ENCODE measurements at regions not wholly inside any gene's neighbourhood (a gene's known extent, or its start where the extent isn't known, plus 50 kb on each side); places are given as distances from the start of the nearest gene placed in this dataset.

DNA sequence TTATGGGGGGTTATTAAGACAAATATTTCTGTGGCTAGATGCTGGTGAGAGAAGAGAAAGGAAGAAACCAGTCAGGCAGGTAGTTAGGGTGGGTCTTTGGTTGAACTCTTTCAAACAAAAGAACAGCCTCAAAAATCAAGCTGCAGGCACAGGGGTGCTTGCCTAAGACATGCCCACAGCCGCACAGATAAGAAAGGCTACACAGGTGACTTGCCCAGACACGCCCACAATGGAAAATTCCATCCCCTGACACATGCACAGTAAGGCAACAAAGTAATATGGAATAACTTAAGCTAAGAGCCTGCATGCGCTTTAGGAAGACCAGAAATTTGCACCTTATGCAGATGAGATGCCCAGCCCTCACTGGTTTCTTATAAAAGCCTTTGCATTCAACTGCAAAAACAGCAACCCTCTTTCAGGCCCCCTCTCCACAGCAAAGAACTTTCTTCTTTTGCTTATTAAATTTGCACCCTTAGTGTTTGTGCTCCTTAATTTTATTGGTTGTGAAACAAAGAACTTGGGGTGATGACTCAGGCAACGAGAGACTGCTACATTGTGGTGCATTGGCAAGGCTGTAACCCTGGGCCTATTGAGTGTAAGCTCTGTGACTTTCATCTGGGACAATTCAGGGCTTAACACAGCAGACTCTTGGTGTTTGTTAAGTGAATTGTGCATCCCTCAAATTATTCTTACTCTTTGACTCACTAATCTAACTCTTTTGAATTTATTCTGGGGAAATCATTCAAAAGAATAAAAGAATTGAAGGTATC lies 149.4 kb downstream of the RPAP3 start:
- no peaks in the 10 kb centered on the region for H3K9me3 ChIP-seq (ENCODE audit: control insufficient read depth, low read length)
- no peaks in the 10 kb centered on the region for H3K27me3 ChIP-seq (ENCODE audit: control insufficient read depth, insufficient read depth, low read length)
- H3K4me3 ChIP-seq (ENCODE audit: low read length): no peak overlapping the region
- H3K4me1 ChIP-seq (ENCODE audit: control insufficient read depth, insufficient read depth, low read length): no peaks in the 10 kb centered on the region
- H3K9ac ChIP-seq (ENCODE audit: low read length): no peak overlapping the region
- H3K36me3 ChIP-seq (ENCODE audit: control insufficient read depth, insufficient read depth, low read length): no peaks in the 10 kb centered on the region

DNA sequence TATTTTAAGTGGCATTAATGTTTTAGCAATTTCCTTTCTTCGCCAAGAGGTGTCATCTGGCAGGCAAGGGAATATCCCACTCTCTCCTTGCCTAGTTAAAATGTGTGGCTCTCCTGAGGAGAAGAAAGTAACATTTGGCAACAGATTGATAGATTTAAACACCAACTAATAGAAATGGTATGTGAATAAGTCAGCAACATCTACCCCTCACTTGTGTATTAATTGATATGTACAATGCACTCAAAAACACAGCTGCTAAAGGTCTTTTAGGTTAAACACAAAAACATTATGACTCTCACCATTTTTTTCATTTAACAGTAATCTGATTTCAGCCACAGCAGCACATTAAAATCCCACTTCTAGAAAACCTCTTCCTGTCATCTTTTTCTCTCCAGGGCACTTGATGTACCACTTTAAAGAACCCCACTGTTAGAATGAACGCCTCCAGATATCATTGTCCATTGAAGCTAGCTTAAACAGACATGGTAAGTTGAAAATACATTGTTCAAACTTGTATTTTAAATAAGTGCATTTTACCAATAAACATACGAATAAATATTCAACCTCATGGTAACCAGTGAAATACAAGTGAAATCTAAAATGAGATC lies 151.7 kb downstream of the RPAP3 start:
- Histone ChIP-seq H3K36me3 (ENCODE audit: control insufficient read depth, insufficient read depth, low read length) (no peaks in the 10 kb centered on the region), H3K9me3 (ENCODE audit: control insufficient read depth, low read length) (no peaks in the 10 kb centered on the region), H3K4me1 (ENCODE audit: control insufficient read depth, insufficient read depth, low read length) (no peaks in the 10 kb centered on the region), H3K9ac (ENCODE audit: low read length) (no peak overlapping the region), H3K4me3 (ENCODE audit: low read length) (no peak overlapping the region), H3K27me3 (ENCODE audit: control insufficient read depth, insufficient read depth, low read length) (no peaks in the 10 kb centered on the region)

DNA sequence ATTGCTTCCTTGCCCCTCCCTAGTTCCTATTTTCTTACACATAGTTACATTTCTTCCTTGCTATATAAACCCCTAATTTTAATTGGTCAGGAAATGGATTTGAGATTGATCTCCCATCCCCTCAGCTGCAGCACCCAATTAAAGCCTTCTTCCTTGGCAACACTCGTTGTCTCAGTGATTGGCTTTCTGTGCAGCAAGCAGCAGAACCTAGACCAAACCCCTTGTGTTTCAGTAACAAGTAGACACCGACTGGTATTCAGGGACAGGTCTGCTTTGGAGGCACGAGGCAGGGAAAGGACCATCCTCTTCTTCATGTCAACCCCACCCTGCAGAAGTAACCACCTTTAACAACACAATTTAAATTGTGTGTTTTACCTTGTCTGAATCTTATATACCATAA lies 152.6 kb downstream of the RPAP3 start:
- Histone ChIP-seq H3K9me3 (ENCODE audit: control insufficient read depth, low read length) (no peaks in the 10 kb centered on the region), H3K4me3 (ENCODE audit: low read length) (no peak overlapping the region), H3K4me1 (ENCODE audit: control insufficient read depth, insufficient read depth, low read length) (no peaks in the 10 kb centered on the region), H3K27me3 (ENCODE audit: control insufficient read depth, insufficient read depth, low read length) (no peaks in the 10 kb centered on the region), H3K9ac (ENCODE audit: low read length) (no peak overlapping the region), H3K36me3 (ENCODE audit: control insufficient read depth, insufficient read depth, low read length) (no peaks in the 10 kb centered on the region)

DNA sequence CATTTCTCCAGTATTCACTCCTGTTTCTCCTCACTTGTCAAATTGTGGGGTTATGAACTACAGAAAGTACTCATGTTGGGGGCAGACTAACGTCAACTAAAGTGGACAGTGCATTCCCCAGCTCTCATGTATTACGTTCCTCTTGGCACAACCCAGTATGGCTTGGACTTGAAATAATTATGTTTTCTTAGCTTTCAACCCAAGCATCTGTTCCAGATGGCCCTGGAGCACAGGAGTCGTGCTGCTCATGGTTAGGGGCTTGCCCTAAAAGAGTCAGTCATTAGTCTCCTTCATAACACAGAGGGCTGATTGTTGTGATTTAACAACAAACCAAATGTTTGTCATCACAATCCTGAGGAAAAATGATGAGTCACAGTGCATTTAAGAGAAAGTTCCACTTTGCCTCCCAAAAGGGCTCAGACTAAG lies 154.4 kb downstream of the RPAP3 start:
- H3K4me3 ChIP-seq (ENCODE audit: low read length): no peak overlapping the region
- H3K4me1 ChIP-seq (ENCODE audit: control insufficient read depth, insufficient read depth, low read length): no peaks in the 10 kb centered on the region
- no peaks in the 10 kb centered on the region for H3K36me3 ChIP-seq (ENCODE audit: control insufficient read depth, insufficient read depth, low read length)
- H3K9me3 ChIP-seq (ENCODE audit: control insufficient read depth, low read length): no peaks in the 10 kb centered on the region
- H3K9ac ChIP-seq (ENCODE audit: low read length): no peak overlapping the region
- H3K27me3 ChIP-seq (ENCODE audit: control insufficient read depth, insufficient read depth, low read length): no peaks in the 10 kb centered on the region

GRCh38 chr12:47549258-47549657 lies 156.6 kb downstream of the RPAP3 start:
- Histone ChIP-seq H3K9ac (ENCODE audit: low read length) (no peak overlapping the region), H3K4me1 (ENCODE audit: control insufficient read depth, insufficient read depth, low read length) (no peaks in the 10 kb centered on the region), H3K4me3 (ENCODE audit: low read length) (no peak overlapping the region), H3K27me3 (ENCODE audit: control insufficient read depth, insufficient read depth, low read length) (no peaks in the 10 kb centered on the region), H3K9me3 (ENCODE audit: control insufficient read depth, low read length) (no peaks in the 10 kb centered on the region), H3K36me3 (ENCODE audit: control insufficient read depth, insufficient read depth, low read length) (no peaks in the 10 kb centered on the region)

DNA sequence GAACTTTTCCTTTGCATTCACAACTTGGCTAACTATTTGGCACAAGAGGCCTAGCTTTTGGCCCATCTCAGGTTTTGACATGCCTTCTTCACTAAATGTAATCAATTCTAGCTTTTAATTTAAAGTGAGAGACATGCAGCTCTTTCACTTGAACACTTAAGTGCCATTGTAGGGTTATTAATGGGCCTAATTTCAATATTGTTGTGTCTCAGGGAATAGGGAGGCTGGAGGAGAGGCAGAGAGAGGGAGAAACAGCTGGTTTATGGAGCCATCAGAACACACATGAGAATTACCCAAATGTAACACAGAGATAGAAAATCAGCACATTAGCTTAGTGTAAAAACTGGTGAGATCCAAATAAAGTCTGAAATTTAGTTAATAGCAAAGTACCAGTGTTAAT lies 157.4 kb downstream of the RPAP3 start:
- no peak overlapping the region for H3K9ac ChIP-seq (ENCODE audit: low read length)
- H3K4me1 ChIP-seq (ENCODE audit: control insufficient read depth, insufficient read depth, low read length): no peaks in the 10 kb centered on the region
- H3K9me3 ChIP-seq (ENCODE audit: control insufficient read depth, low read length): no peaks in the 10 kb centered on the region
- H3K4me3 ChIP-seq (ENCODE audit: low read length): no peak overlapping the region
- H3K27me3 ChIP-seq (ENCODE audit: control insufficient read depth, insufficient read depth, low read length): no peaks in the 10 kb centered on the region
- no peaks in the 10 kb centered on the region for H3K36me3 ChIP-seq (ENCODE audit: control insufficient read depth, insufficient read depth, low read length)

DNA sequence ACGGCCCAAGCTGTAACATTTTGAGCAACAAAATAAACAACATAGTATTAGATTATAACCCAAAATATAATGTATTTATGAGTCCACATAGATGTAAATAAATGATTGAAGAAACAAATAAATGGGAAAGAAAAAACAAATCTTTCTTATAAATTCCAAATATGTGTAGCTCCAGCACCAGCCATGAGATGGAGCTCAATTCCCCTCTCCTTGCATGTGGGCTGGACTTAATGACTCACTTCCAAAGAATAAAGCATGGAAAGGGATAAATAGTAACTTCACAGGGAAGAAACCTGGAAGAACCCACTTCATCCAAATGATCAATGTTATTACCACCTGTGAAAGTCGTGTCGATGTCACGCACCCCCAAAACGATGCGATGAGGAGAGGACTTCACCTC lies 158.8 kb downstream of the RPAP3 start:
- Histone ChIP-seq H3K9me3 (ENCODE audit: control insufficient read depth, low read length) (no peaks in the 10 kb centered on the region), H3K36me3 (ENCODE audit: control insufficient read depth, insufficient read depth, low read length) (no peaks in the 10 kb centered on the region), H3K4me1 (ENCODE audit: control insufficient read depth, insufficient read depth, low read length) (no peaks in the 10 kb centered on the region), H3K27me3 (ENCODE audit: control insufficient read depth, insufficient read depth, low read length) (no peaks in the 10 kb centered on the region), H3K4me3 (ENCODE audit: low read length) (no peak overlapping the region), H3K9ac (ENCODE audit: low read length) (no peak overlapping the region)

- Histone ChIP-seq H3K9ac (ENCODE audit: low read length) (no peak overlapping the region), H3K9me3 (ENCODE audit: control insufficient read depth, low read length) (no peaks in the 10 kb centered on the region), H3K36me3 (ENCODE audit: control insufficient read depth, insufficient read depth, low read length) (no peaks in the 10 kb centered on the region), H3K27me3 (ENCODE audit: control insufficient read depth, insufficient read depth, low read length) (no peaks in the 10 kb centered on the region), H3K4me3 (ENCODE audit: low read length) (no peak overlapping the region), H3K4me1 (ENCODE audit: control insufficient read depth, insufficient read depth, low read length) (no peaks in the 10 kb centered on the region)
Measured at GRCh38 chr12:47545938-47546609, 159.8 kb downstream of the RPAP3 start.

DNA sequence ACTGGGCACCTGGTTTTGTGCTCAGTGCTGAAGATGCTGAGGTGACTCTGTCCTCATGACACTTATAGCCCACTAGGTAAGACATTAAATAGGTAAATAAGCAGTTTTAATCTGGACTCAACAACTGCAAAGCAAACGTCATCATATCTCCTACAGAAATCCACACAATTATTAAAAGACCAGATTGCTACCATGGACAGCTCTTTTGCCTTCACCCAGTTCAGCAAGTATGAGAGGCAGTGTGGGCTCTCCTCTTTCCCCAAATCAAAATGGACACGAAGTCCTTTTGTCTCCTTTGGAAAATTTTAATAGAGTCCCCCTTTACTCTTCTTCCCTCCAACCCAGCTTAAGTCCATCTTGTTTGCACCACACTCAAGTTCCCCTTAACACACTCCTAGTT lies 171.1 kb downstream of the RPAP3 start:
- Histone ChIP-seq H3K9ac (ENCODE audit: low read length) (no peak overlapping the region), H3K27me3 (ENCODE audit: control insufficient read depth, insufficient read depth, low read length) (no peaks in the 10 kb centered on the region), H3K4me3 (ENCODE audit: low read length) (no peak overlapping the region), H3K4me1 (ENCODE audit: control insufficient read depth, insufficient read depth, low read length) (no peaks in the 10 kb centered on the region), H3K36me3 (ENCODE audit: control insufficient read depth, insufficient read depth, low read length) (no peaks in the 10 kb centered on the region), H3K9me3 (ENCODE audit: control insufficient read depth, low read length) (no peaks in the 10 kb centered on the region)

DNA sequence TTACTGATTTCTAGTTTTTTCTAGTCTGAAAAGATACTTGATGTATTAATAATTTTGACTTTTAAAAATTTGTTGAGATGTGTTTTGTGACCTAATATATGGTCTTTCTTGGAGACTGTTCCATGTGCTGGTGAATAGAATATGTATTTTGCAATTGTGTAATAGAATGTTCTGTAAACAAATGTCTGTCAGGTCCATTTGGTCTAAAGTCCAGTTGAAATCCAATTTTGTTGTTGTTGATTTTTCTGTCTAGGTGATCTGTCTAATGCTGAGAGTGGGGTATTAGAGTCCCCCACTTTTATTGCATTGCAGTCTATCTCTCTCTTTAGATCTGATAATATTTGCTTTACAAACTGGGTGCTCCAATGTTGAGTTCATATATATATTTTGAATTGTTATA lies 175.8 kb downstream of the RPAP3 start:
- no peaks in the 10 kb centered on the region for H3K36me3 ChIP-seq (ENCODE audit: control insufficient read depth, insufficient read depth, low read length)

GRCh38 chr12:47527816-47528215 lies 178.0 kb downstream of the RPAP3 start:
- Histone ChIP-seq H3K9me3 (ENCODE audit: control insufficient read depth, low read length) (no peaks in the 10 kb centered on the region), H3K9ac (ENCODE audit: low read length) (no peak overlapping the region), H3K4me3 (ENCODE audit: low read length) (no peak overlapping the region), H3K36me3 (ENCODE audit: control insufficient read depth, insufficient read depth, low read length) (no peaks in the 10 kb centered on the region), H3K4me1 (ENCODE audit: control insufficient read depth, insufficient read depth, low read length) (no peaks in the 10 kb centered on the region), H3K27me3 (ENCODE audit: control insufficient read depth, insufficient read depth, low read length) (no peaks in the 10 kb centered on the region)

More for the DNA sequence above, 175.8 kb downstream of the RPAP3 start:
- Histone ChIP-seq H3K9ac (ENCODE audit: low read length) (no peak overlapping the region), H3K27me3 (ENCODE audit: control insufficient read depth, insufficient read depth, low read length) (no peaks in the 10 kb centered on the region), H3K4me3 (ENCODE audit: low read length) (no peak overlapping the region), H3K9me3 (ENCODE audit: control insufficient read depth, low read length) (no peaks in the 10 kb centered on the region), H3K4me1 (ENCODE audit: control insufficient read depth, insufficient read depth, low read length) (no peaks in the 10 kb centered on the region)

DNA sequence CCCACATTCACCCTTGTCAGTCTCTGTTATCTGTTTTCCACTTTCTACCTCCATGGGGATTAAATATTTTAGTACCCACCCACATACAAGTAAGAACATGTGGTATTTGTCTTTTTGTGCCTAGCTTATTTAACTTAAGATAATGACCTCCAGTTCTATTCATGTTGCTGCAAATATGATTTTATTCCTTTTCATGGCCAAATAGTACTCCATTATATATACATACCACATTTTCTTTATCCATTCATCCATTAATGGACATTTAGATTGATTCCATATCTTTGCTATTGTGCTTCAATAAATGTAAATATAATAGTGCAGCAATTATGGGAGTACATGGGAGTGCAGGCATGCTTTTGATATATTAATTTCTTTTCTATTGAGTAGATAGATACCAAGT lies 185.8 kb downstream of the RPAP3 start:
- H3K27me3 ChIP-seq (ENCODE audit: control insufficient read depth, insufficient read depth, low read length): no peaks in the 10 kb centered on the region
- H3K9ac ChIP-seq (ENCODE audit: low read length): no peak overlapping the region
- no peaks in the 10 kb centered on the region for H3K4me1 ChIP-seq (ENCODE audit: control insufficient read depth, insufficient read depth, low read length)
- H3K4me3 ChIP-seq (ENCODE audit: low read length): no peak overlapping the region
- no peaks in the 10 kb centered on the region for H3K9me3 ChIP-seq (ENCODE audit: control insufficient read depth, low read length)
- no peaks in the 10 kb centered on the region for H3K36me3 ChIP-seq (ENCODE audit: control insufficient read depth, insufficient read depth, low read length)
